NB4 (cell line): ENCODE measurements at regions not wholly inside any gene's neighbourhood (a gene's known extent, or its start where the extent isn't known, plus 50 kb on each side); places are given as distances from the start of the nearest gene placed in this dataset.

ENCODE experiments used
- CTCF ChIP-seq: IDR thresholded peaks from one replicate; pipeline ENCODE4 v1.5.1; 2012; ENCODE audit warnings: low read depth, low read length
- MAX ChIP-seq: IDR thresholded peaks from 2 replicates; pipeline ENCODE4 v1.6.1; 2011; ENCODE audit warnings: low read depth, low read length
- POLR2A ChIP-seq: IDR thresholded peaks from 2 replicates; pipeline ENCODE4 v1.6.1; 2011; ENCODE audit warnings: mild to moderate bottlenecking; ENCODE audit not compliant: insufficient read length; ENCODE audit errors: extremely low read depth

- TF ChIP-seq POLR2A: no peak
- no peak for TF ChIP-seq CTCF
- TF ChIP-seq MAX: no peak
Measured at GRCh38 chrX:3448563-3448962, 102.1 kb upstream of the MXRA5 start.
